NB4 (cell line): ENCODE measurements at regions not wholly inside any gene's neighbourhood (a gene's known extent, or its start where the extent isn't known, plus 50 kb on each side); places are given as distances from the start of the nearest gene placed in this dataset.

Experiments used
- DNase-seq: peaks from one replicate; pipeline ENCODE4 v3.0.0; 2010; ENCODE audit warnings: low read depth
- H3K4me3 ChIP-seq: one replicate; pipeline ENCODE4 v1.5.1; 2011; ENCODE audit warnings: mild to moderate bottlenecking, low read depth, low read length, moderate library complexity
- CTCF ChIP-seq: IDR thresholded peaks from one replicate; pipeline ENCODE4 v1.5.1; 2012; ENCODE audit warnings: low read depth, low read length
- MAX ChIP-seq: IDR thresholded peaks from 2 replicates; pipeline ENCODE4 v1.6.1; 2011; ENCODE audit warnings: low read depth, low read length
- MYC ChIP-seq: IDR thresholded peaks from 2 replicates; pipeline ENCODE4 v1.6.1; 2011; ENCODE audit warnings: low read depth, low read length
- POLR2A ChIP-seq: IDR thresholded peaks from 2 replicates; pipeline ENCODE4 v1.6.1; 2011; ENCODE audit warnings: mild to moderate bottlenecking; ENCODE audit not compliant: insufficient read length; ENCODE audit errors: extremely low read depth

DNA sequence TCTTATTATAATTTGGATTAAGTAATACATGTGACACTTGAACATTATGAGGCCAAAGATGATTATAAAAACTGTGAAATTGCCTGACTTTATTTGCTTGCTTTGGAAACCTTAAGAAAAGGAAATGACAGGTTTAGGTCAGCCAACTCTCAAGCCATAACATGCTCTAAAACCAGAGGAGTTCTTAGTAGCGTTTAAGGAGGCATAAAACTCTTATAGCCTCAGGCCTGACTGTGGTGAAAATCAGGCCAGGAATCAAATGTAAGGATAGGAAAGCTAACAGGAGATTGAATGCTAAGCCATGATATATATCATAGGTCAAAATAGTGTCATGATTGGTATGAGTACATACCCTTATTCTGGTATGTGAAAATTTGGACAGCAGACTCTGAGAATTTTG is 1142.4 kb upstream of the MIR17HG start:
- no peak overlapping the region for H3K4me3 ChIP-seq
- TF ChIP-seq MYC (no peak), CTCF (no peak), MAX (no peak), POLR2A (no peak)
- no peak for DNase-seq

DNA sequence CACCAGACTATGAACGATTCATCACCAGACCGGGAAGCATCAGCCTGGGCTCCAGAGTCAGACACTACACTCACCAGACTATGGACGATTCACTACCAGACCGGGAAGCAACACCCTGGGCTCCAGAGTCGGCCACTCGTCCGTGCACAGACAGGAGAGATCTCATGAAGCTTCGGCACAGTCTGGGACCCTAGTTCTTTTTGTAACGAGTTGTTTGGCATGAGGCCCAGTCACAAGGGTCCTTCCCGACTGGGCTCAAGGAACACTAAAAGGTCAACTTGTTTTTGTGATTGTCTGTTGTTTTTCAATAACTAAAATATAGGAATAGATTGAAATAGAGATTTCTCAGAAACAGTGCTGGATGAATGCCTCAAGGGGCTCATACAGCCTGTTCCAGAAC is 1141.6 kb upstream of the MIR17HG start:
- DNase-seq: no peak

GRCh38 chr13:90217275-90217674 is 1130.2 kb upstream of the MIR17HG start:
- H3K4me3 ChIP-seq: no peak overlapping the region
- no peak for TF ChIP-seq MYC
- no peak for TF ChIP-seq MAX
- TF ChIP-seq CTCF: no peak
- DNase-seq: no peak

More for the DNA sequence above, 1141.6 kb upstream of the MIR17HG start:
- TF ChIP-seq MAX (no peak), MYC (no peak), CTCF (no peak), POLR2A (no peak)
- no peak overlapping the region for H3K4me3 ChIP-seq

DNA sequence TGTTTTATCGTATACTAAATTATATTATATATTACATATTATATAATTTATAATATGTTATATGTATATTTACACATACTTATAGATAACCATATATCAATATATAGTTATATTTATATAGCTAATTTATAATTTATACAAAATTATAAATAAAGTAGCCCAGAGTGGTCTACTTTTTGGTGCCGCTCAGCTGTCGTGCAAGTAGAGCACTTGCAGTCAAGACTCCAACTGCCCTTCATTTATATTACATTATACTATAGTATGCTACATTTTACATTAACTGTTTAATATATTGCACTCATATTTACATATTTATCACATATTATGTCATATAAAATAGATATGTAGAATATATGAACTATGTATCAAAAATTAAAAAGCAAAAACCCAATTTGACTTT is 1124.7 kb upstream of the MIR17HG start:
- DNase-seq: no peak
- no peak overlapping the region for H3K4me3 ChIP-seq
- TF ChIP-seq MAX (no peak), MYC (no peak), CTCF (no peak), POLR2A (no peak)

DNA sequence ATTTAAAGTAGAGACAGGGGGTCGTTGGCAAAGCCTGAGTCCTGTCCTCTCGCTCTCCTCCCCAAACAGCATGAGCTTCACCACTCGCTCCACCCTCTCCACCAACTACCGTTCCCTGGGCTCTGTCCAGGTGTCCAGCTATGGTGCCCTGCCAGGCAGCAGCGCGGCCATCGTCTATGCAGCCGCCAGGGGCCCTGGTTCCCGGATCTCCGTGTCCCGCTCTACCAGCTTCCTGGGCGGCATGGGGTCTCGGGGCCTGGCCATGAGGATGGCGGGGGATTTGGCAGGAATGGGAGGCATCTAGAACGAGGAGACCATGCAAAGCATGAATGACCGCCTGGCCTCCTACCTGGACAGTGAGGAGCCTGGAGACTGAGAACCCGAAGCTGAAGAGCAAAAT is 1117.2 kb upstream of the MIR17HG start:
- DNase-seq: no peak
- H3K4me3 ChIP-seq: no peak overlapping the region
- TF ChIP-seq MYC (no peak), MAX (no peak), POLR2A (no peak), CTCF (no peak)

DNA sequence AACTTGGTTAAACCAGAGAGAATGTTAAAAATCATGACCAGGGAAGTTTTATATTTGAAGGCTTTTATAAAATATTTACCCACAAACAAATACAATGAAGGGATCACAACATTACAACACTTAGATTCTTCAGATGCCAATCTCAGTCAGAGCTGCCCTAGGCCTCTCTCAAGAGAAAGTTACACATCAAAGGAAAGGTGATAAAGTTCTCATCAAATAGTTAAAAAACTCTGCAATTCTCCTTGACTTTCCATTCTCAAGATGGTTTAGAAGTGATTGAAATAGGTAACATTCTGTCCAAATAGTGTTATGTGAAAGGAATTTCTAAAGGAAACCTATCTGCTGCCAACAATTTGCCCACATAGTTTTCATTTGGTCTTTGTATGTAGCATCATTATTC is 1115.2 kb upstream of the MIR17HG start:
- H3K4me3 ChIP-seq: no peak overlapping the region
- no peak for TF ChIP-seq MAX
- TF ChIP-seq POLR2A: no peak
- TF ChIP-seq MYC: no peak
- no peak for TF ChIP-seq CTCF
- DNase-seq: no peak
